ENCODE measurements at regions not wholly inside any gene's neighbourhood (a gene's known extent, or its start where the extent isn't known, plus 50 kb on each side); places are given as distances from the start of the nearest gene placed in this dataset.

GRCh38 chr16:73616770-73617169 is 568.8 kb upstream of the ZFHX3 start:
- no peak for TF ChIP-seq CTCF (IDR thresholded peaks at IDR 0.05; ENCODE audit: insufficient read depth, missing control alignments)
- FAIRE-seq (no peak), DNase-seq (ENCODE audit: insufficient read length, low spot score) (no peak)

DNA sequence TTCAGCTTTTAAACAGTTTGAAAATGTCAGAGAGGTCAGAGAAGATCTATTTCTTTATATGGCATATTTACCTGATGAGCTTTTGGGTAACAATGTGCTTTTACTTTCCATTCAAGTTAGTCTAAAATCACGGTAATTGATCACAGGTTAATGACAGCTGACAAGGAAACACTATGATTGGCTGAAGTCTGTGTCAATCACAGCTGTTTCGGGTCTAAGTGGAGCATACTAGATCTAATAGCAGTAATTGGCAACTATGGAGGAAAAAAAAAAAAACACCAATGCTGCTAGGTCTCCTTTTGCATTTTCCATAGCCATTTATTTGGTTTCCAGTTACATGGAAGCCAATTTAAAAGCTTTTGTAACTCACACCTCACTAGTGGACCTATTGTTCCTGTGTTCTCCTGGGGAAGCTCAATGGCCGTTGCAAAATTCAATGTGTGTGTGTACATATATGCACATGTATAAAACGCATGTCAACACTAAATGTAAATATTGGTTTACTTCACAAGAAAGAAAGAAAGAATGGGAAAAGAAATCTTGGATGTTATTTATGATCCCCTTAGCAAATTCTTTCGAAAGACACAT is 568.3 kb upstream of the ZFHX3 start:
- no peak for TF ChIP-seq CTCF (IDR thresholded peaks at IDR 0.05; ENCODE audit: insufficient read depth, missing control alignments)
- no peak for DNase-seq (ENCODE audit: insufficient read length, low spot score)

GRCh38 chr16:73615071-73615940 is 567.4 kb upstream of the ZFHX3 start:
- DNase-seq (ENCODE audit: insufficient read length, low spot score): no peak
- no peak for TF ChIP-seq CTCF (IDR thresholded peaks at IDR 0.05; ENCODE audit: insufficient read depth, missing control alignments)
- FAIRE-seq: no peak

More for the DNA sequence above, 568.3 kb upstream of the ZFHX3 start:
- FAIRE-seq: no peak

DNA sequence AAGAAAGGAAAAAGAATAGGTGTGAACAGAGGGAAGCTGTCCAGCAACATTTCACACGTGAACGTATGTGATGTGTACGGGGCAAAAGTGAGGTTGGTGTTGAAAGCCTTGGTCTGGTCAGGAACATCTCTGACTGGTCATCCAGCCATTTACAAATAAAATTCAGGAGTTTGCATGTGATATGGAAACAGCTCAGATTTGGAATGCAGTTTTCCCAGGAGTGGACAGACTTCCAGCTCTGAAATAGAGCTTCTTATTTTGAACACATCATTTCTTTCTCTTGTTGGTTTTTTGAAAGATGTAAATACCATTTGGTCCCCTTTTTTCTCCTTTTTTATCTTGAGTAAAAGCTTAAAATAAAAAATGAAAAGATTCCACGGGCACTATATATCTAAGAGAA is 566.2 kb upstream of the ZFHX3 start:
- no peak for TF ChIP-seq CTCF (IDR thresholded peaks at IDR 0.05; ENCODE audit: insufficient read depth, missing control alignments)
- no peak for FAIRE-seq
- no peak for DNase-seq (ENCODE audit: insufficient read length, low spot score)

DNA sequence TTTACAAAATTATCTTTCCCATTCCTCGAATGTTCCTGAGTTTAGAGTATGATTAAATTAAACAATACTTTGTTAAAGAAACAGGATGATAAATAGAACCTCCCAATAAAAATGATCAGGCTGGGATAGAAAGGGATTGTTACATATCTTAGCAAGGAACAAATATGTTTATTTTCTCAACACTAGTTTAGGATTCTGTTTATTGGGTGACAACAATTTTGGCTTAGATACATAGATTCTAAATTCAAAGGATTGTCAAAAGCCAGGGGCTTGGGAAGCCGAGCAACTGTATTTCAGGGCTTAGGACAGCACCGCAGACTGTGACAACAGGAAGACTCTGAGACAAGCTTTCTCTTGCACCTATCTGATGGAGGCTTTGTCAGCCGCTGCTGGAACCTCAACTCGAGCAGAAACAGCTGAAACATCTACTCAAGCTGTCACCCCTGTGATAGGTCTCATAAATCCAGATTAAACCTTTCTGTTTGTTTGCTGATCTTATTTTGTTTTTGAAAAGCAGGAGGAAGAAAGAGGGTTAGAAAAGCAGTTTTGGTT is 562.8 kb upstream of the ZFHX3 start:
- no peak for TF ChIP-seq CTCF (IDR thresholded peaks at IDR 0.05; ENCODE audit: insufficient read depth, missing control alignments)
- DNase-seq (ENCODE audit: insufficient read length, low spot score) (no peak), FAIRE-seq (no peak)

DNA sequence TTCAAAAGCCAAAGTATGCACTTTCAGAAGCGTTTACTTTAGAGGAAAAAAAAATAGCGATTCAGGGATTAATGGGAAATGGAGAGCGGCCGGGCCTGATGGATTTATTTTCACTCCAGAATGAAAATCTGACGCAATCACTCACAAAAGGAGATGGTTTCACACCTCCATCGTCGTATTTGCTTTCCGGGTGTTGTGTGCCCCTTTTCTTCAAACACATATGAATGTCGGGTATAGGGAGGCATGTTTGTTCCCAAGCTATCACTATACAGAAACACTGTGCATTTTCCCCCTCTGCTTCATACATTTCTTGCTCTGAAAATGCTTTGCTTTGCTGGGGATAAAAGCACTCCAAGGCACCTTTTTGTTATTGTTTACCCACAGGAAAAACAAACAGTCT is 562.2 kb upstream of the ZFHX3 start:
- FAIRE-seq: no peak
- DNase-seq (ENCODE audit: insufficient read length, low spot score): no peak
- TF ChIP-seq CTCF (IDR thresholded peaks at IDR 0.05; ENCODE audit: insufficient read depth, missing control alignments): no peak

DNA sequence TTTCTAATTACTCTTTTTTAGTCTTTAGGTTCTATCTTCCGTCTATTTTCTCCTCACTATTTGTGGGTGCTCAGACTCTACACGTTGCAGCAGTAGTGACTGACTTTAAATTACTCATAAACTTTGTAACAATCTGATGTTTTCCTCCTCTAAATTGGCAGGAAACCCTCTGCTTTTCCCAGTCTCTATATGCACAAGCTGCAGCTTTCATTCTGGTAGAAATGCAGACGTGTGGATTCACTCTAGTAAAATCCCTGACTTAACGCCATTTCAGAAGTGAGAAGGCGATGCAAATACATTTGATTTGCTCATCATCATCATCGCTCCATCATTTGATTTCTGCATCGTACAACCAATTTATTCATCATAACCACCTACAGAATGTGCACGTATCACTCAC is 561.0 kb upstream of the ZFHX3 start:
- no peak for DNase-seq (ENCODE audit: insufficient read length, low spot score)
- no peak for TF ChIP-seq CTCF (IDR thresholded peaks at IDR 0.05; ENCODE audit: insufficient read depth, missing control alignments)
- no peak for FAIRE-seq
